NCI-H446 treated with DMSO at 0.1 percent for 48 hours (cell line): ENCODE measurements at regions not wholly inside any gene's neighbourhood (a gene's known extent, or its start where the extent isn't known, plus 50 kb on each side); places are given as distances from the start of the nearest gene placed in this dataset.
"Not testable (repeated sequence)": the region's sequence is repeated elsewhere in the genome, so short reads cannot be mapped to it uniquely, and the experiment has no call there.

ENCODE experiments used
- DNase-seq: peaks from one replicate; lab custom pipeline; 2025; lab: John Stamatoyannopoulos, UW

- DNase-seq, result no peak
Measured at GRCh38 chr17:63078707-63079106, 112.7 kb downstream of the TANC2 start.

- DNase-seq, result peak; percentile 7
Measured at GRCh38 chr17:63082273-63082861, 116.3 kb downstream of the TANC2 start.

- no peak for DNase-seq
Measured at GRCh38 chr17:63082952-63083351, 116.9 kb downstream of the TANC2 start.

GRCh38 chr17:63086483-63087185, 120.6 kb downstream of the TANC2 start:
- DNase-seq, result no peak

- not testable (repeated sequence) for DNase-seq
Measured at GRCh38 chr17:63090358-63091114, 124.5 kb downstream of the TANC2 start.

GRCh38 chr17:63091909-63092308, 125.9 kb downstream of the TANC2 start:
- not testable (repeated sequence) for DNase-seq

- DNase-seq, result no peak
Measured at GRCh38 chr17:63094631-63095030, 128.6 kb downstream of the TANC2 start.

GRCh38 chr17:63095459-63095858, 129.4 kb downstream of the TANC2 start:
- no peak for DNase-seq

- DNase-seq, result no peak
Measured at GRCh38 chr17:63095879-63096278, 129.8 kb downstream of the TANC2 start.

GRCh38 chr17:63096426-63096825, 130.4 kb downstream of the TANC2 start:
- DNase-seq, result no peak

GRCh38 chr17:63099425-63099824, 133.4 kb downstream of the TANC2 start:
- peak; percentile 73 for DNase-seq

- DNase-seq, result no peak
Measured at GRCh38 chr17:63102034-63102433, 136.0 kb downstream of the TANC2 start.

GRCh38 chr17:63106050-63106449, 140.0 kb downstream of the TANC2 start:
- DNase-seq, result no peak

- DNase-seq, result no peak
Measured at GRCh38 chr17:63109661-63110060, 143.6 kb downstream of the TANC2 start.

- no peak for DNase-seq
Measured at GRCh38 chr17:63113167-63113566, 147.1 kb downstream of the TANC2 start.

GRCh38 chr17:63116228-63116627, 150.2 kb downstream of the TANC2 start:
- DNase-seq, result no peak

GRCh38 chr17:63116967-63117830, 151.2 kb downstream of the TANC2 start:
- no peak for DNase-seq

GRCh38 chr17:63120406-63120805, 154.4 kb downstream of the TANC2 start:
- DNase-seq, result no peak

- no peak for DNase-seq
Measured at GRCh38 chr17:63124536-63124935, 158.5 kb downstream of the TANC2 start.

GRCh38 chr17:63124958-63125357, 158.9 kb downstream of the TANC2 start:
- no peak for DNase-seq

GRCh38 chr17:63125987-63126386, 160.0 kb downstream of the TANC2 start:
- no peak for DNase-seq

- DNase-seq, result no peak
Measured at GRCh38 chr17:63126607-63127006, 160.6 kb downstream of the TANC2 start.
